Endodermal cell (in vitro differentiated cells): ENCODE measurements at regions not wholly inside any gene's neighbourhood (a gene's known extent, or its start where the extent isn't known, plus 50 kb on each side); places are given as distances from the start of the nearest gene placed in this dataset.

Experiments used
- DNase-seq: peaks from one replicate; pipeline ENCODE4 v3.0.0-alpha.2; 2017
- H3K27ac ChIP-seq: 2 replicates; pipeline ENCODE4 v1.5.1; 2013; ENCODE audit warnings: mild to moderate bottlenecking, low read depth, low read length, moderate library complexity
- H3K27me3 ChIP-seq: 2 replicates; pipeline ENCODE4 v1.6.1; 2013; ENCODE audit warnings: mild to moderate bottlenecking, low read length, moderate library complexity; ENCODE audit not compliant: insufficient read depth, control insufficient read depth, poor library complexity, severe bottlenecking
- H3K36me3 ChIP-seq: 2 replicates; pipeline ENCODE4 v1.7.0; 2013; ENCODE audit warnings: mild to moderate bottlenecking, low read length, moderate library complexity; ENCODE audit not compliant: control insufficient read depth, insufficient read depth
- H3K4me1 ChIP-seq: one replicate; pipeline ENCODE4 v1.7.0; 2013; ENCODE audit warnings: low read length; ENCODE audit not compliant: control insufficient read depth, insufficient read depth
- H3K4me3 ChIP-seq: 2 replicates; pipeline ENCODE4 v1.5.1; 2013; ENCODE audit warnings: mild to moderate bottlenecking, low read length, moderate library complexity
- H3K9ac ChIP-seq: 2 replicates; pipeline ENCODE4 v1.6.1; 2013; ENCODE audit warnings: mild to moderate bottlenecking, low read length, moderate library complexity; ENCODE audit not compliant: poor library complexity, severe bottlenecking; ENCODE audit errors: extremely low read depth
- H3K9me3 ChIP-seq: 2 replicates; pipeline ENCODE4 v1.6.1; 2013; ENCODE audit warnings: mild to moderate bottlenecking, low read length, moderate library complexity; ENCODE audit not compliant: control insufficient read depth
- H3K27ac Mint-ChIP-seq: 2 replicates; pipeline ENCODE4 v1.8.0; 2020; ENCODE audit warnings: mixed read lengths
- H3K27me3 Mint-ChIP-seq: 2 replicates; pipeline ENCODE4 v1.8.0; 2021; ENCODE audit warnings: mild to moderate bottlenecking, mixed read lengths; ENCODE audit not compliant: insufficient read depth
- H3K36me3 Mint-ChIP-seq: 2 replicates; pipeline ENCODE4 v1.8.0; 2020; ENCODE audit warnings: low read depth, mixed read lengths
- H3K4me1 Mint-ChIP-seq: 2 replicates; pipeline ENCODE4 v1.8.0; 2020; ENCODE audit warnings: mixed read lengths
- H3K4me3 Mint-ChIP-seq: 2 replicates; pipeline ENCODE4 v1.8.0; 2020; ENCODE audit warnings: mild to moderate bottlenecking, moderate library complexity, mixed read lengths
- H3K9me3 Mint-ChIP-seq: 2 replicates; pipeline ENCODE4 v1.8.0; 2020; ENCODE audit warnings: mild to moderate bottlenecking, mixed read lengths
- CTCF ChIP-seq: fragments of 200-600 bp; sonication (generic); conservative IDR thresholded peaks from 2 replicates; pipeline ENCODE4 v1.5.0; 2021; ENCODE audit warnings: antibody characterized with exemption, mild to moderate bottlenecking
- WGBS, 2 experiments: methylation state at CpG; one replicate each; pipeline versions ENCODE4 v1.1.5 to v1.1.7; 2013; ENCODE audit warnings: missing lambda C conversion rate in 2 of 2, mixed read lengths in 1 of 2; ENCODE audit not compliant: insufficient coverage in 1 of 2, insufficient read length in 1 of 2; 5-methylcytosine and 5-hydroxymethylcytosine counted together

- no peaks in the 10 kb centered on the region for H3K36me3 ChIP-seq
- H3K9me3 ChIP-seq: no peaks in the 10 kb centered on the region
- no peaks in the 10 kb centered on the region for H3K4me1 ChIP-seq
- H3K36me3 Mint-ChIP-seq: no peaks in the 10 kb centered on the region
- no peak overlapping the region for H3K27ac ChIP-seq
- peaks cover 55% of the 10 kb centered on the region for H3K9me3 Mint-ChIP-seq
- H3K27me3 Mint-ChIP-seq: no peaks in the 10 kb centered on the region
- WGBS, 2 experiments: 90 to 95% methylated on average over 2 to 4 of the region's 4 CpGs
- peaks cover 4% of the 10 kb centered on the region for H3K4me1 Mint-ChIP-seq
- DNase-seq: peak; percentile 22
- no peak overlapping the region for H3K9ac ChIP-seq
- no peak overlapping the region for H3K4me3 ChIP-seq
- H3K27ac Mint-ChIP-seq: no peak overlapping the region
- no peak for TF ChIP-seq CTCF
- H3K4me3 Mint-ChIP-seq: no peak overlapping the region
- no peaks in the 10 kb centered on the region for H3K27me3 ChIP-seq
Measured at GRCh38 chrX:68941385-68941952, 112.6 kb downstream of the EFNB1 start.

GRCh38 chrX:68940601-68941000 lies 111.8 kb downstream of the EFNB1 start:
- Histone ChIP-seq H3K4me1 (no peaks in the 10 kb centered on the region), H3K9me3 (no peaks in the 10 kb centered on the region), H3K36me3 (no peaks in the 10 kb centered on the region), H3K27me3 (no peaks in the 10 kb centered on the region), H3K4me3 (no peak overlapping the region), H3K27ac (no peak overlapping the region), H3K9ac (no peak overlapping the region)
- Mint-ChIP-seq H3K27ac (no peak overlapping the region), H3K36me3 (no peaks in the 10 kb centered on the region), H3K4me1 (peaks cover 4% of the 10 kb centered on the region), H3K9me3 (peaks cover 54% of the 10 kb centered on the region), H3K27me3 (no peaks in the 10 kb centered on the region), H3K4me3 (no peak overlapping the region)
- no peak for TF ChIP-seq CTCF
- DNase-seq: peak; percentile 38
- 75% methylated on average over 7 of the region's 7 CpGs; no CpG with 5 or more reads in 1 of the 2 experiments for WGBS, 2 experiments

- Mint-ChIP-seq H3K4me3 (no peak overlapping the region), H3K27me3 (no peaks in the 10 kb centered on the region), H3K9me3 (peaks cover 51% of the 10 kb centered on the region), H3K4me1 (peaks cover 4% of the 10 kb centered on the region), H3K36me3 (no peaks in the 10 kb centered on the region), H3K27ac (no peak overlapping the region)
- Histone ChIP-seq H3K9ac (no peak overlapping the region), H3K4me1 (no peaks in the 10 kb centered on the region), H3K27me3 (no peaks in the 10 kb centered on the region), H3K36me3 (no peaks in the 10 kb centered on the region), H3K4me3 (no peak overlapping the region), H3K9me3 (no peaks in the 10 kb centered on the region), H3K27ac (no peak overlapping the region)
- peak; percentile 22 for DNase-seq
- WGBS, 2 experiments: 95 to 97% methylated on average over 3 to 8 of the region's 8 CpGs
- TF ChIP-seq CTCF: no peak
Measured at GRCh38 chrX:68939868-68940267, 111.0 kb downstream of the EFNB1 start.
